A549 (cell line): ENCODE measurements at regions not wholly inside any gene's neighbourhood (a gene's known extent, or its start where the extent isn't known, plus 50 kb on each side); places are given as distances from the start of the nearest gene placed in this dataset.

ENCODE experiments used
- ATAC-seq, 2 experiments: fragments of 200-7000 bp in 1 of 2; fragments of >200 bp in 1 of 2; cut with Nextera tagmentation in 1 of 2; cut with Tn5 transposase in 1 of 2; 3 replicates each; pipeline versions ENCODE4 v1.8.0 to v1.9.1; 2018 to 2020; ENCODE audit warnings: mild to moderate bottlenecking in 1 of 2, moderate library complexity in 1 of 2
- CTCF ChIA-PET: fragments of 300-600 bp; sonication (Branson Sonifier 250); formaldehyde crosslinking; extraction: SDS; loops from one replicate; lab custom pipeline; 2021; ENCODE audit warnings: antibody characterized with exemption, inconsistent platforms; lab: Yijun Ruan, JAX
- POLR2A ChIA-PET: fragments of 350-600 bp; formaldehyde crosslinking; extraction: SDS; loops from one replicate; lab custom pipeline; 2021; ENCODE audit warnings: antibody characterized with exemption, inconsistent platforms; lab: Yijun Ruan, JAX
- DNase-seq, 2 experiments: peaks; one replicate each; pipeline versions ENCODE4 v3.0.0 to v3.0.0-alpha.2; 2011 to 2016; ENCODE audit warnings: low read depth in 1 of 2, low spot score in 1 of 2
- FAIRE-seq: peaks from 2 replicates; lab custom pipeline; 2011; peaks lifted over from hg19 to GRCh38; lab: Jason Lieb, UNC
- H3K27ac ChIP-seq, 2 experiments: fragments of >200 bp; sonication (Bioruptor Twin); formaldehyde crosslinking; 3 replicates each; pipeline ENCODE4 v1.5.1; 2016 to 2017
- H3K4me1 ChIP-seq: fragments of >200 bp; sonication (Bioruptor Twin); formaldehyde crosslinking; 3 replicates; pipeline ENCODE4 v1.6.1; 2016
- H3K4me2 ChIP-seq: fragments of >200 bp; sonication (Bioruptor Twin); formaldehyde crosslinking; 3 replicates; pipeline ENCODE4 v1.6.1; 2016
- H3K4me3 ChIP-seq: fragments of >200 bp; sonication (Bioruptor Twin); formaldehyde crosslinking; 3 replicates; pipeline ENCODE4 v1.5.1; 2016
- H3K9me3 ChIP-seq: fragments of >200 bp; sonication (Bioruptor Twin); formaldehyde crosslinking; 3 replicates; pipeline ENCODE4 v1.6.1; 2016
- BHLHE40 ChIP-seq: IDR thresholded peaks from 2 replicates; pipeline ENCODE4 v1.6.1; 2012; ENCODE audit warnings: low read depth, low read length, inconsistent platforms
- CHD2 ChIP-seq: fragments of 150-350 bp; IDR thresholded peaks from 2 replicates; pipeline ENCODE4 v1.6.1; 2014; ENCODE audit warnings: low read length; ENCODE audit not compliant: partially characterized antibody
- CHD4 ChIP-seq: fragments of 200-600 bp; sonication (generic); IDR thresholded peaks from 2 replicates; pipeline ENCODE4 v1.6.1; 2016; ENCODE audit warnings: antibody characterized with exemption, mild to moderate bottlenecking, borderline replicate concordance
- CTCF ChIP-seq: fragments of >200 bp; sonication (Bioruptor Twin); formaldehyde crosslinking; IDR thresholded peaks from 3 replicates; pipeline ENCODE4 v1.5.1; 2016
- EHF ChIP-seq: fragments of 250-450 bp; sonication (Bioruptor Pico); IDR thresholded peaks from 2 replicates; pipeline ENCODE4 v1.5.0; 2020; ENCODE audit warnings: mild to moderate bottlenecking
- EP300 ChIP-seq, 2 experiments: fragments of >200 bp; sonication (Bioruptor Twin); formaldehyde crosslinking; IDR thresholded peaks; 2 replicates in 1 of 2; 3 replicates in 1 of 2; pipeline ENCODE4 v1.6.1; 2016 to 2017
- ESRRA ChIP-seq: fragments of 150-350 bp; IDR thresholded peaks from 2 replicates; pipeline ENCODE4 v1.6.1; 2014; ENCODE audit warnings: mild to moderate bottlenecking, low read length, borderline replicate concordance
- FOXS1 ChIP-seq: fragments of 250-450 bp; sonication (Bioruptor Pico); IDR thresholded peaks from 2 replicates; pipeline ENCODE4 v1.5.0; 2020; ENCODE audit warnings: mild to moderate bottlenecking, moderate library complexity
- GATA3 ChIP-seq: IDR thresholded peaks from 2 replicates; pipeline ENCODE4 v1.6.1; 2012; ENCODE audit warnings: borderline replicate concordance
- HEYL ChIP-seq: fragments of 250-450 bp; sonication (Bioruptor Pico); IDR thresholded peaks from 2 replicates; pipeline ENCODE4 v1.8.0; 2021; ENCODE audit warnings: mild to moderate bottlenecking, moderate library complexity
- HOXB13 ChIP-seq: fragments of 250-450 bp; sonication (Bioruptor Pico); IDR thresholded peaks from 2 replicates; pipeline ENCODE4 v1.5.0; 2020; ENCODE audit warnings: low read depth, mild to moderate bottlenecking, moderate library complexity
- HOXB5 ChIP-seq: fragments of 250-450 bp; sonication (Bioruptor Pico); IDR thresholded peaks from 2 replicates; pipeline ENCODE4 v1.5.0; 2020; ENCODE audit warnings: mild to moderate bottlenecking, moderate library complexity
- JUN ChIP-seq, 2 experiments: fragments of >200 bp; sonication (Bioruptor Twin); formaldehyde crosslinking; IDR thresholded peaks; 2 replicates in 1 of 2; 3 replicates in 1 of 2; pipeline ENCODE4 v1.6.1; 2016 to 2017
- JUNB ChIP-seq: fragments of >200 bp; sonication (Bioruptor Twin); formaldehyde crosslinking; IDR thresholded peaks from 2 replicates; pipeline ENCODE4 v1.6.1; 2016
- KDM5A ChIP-seq: fragments of 200-600 bp; sonication (generic); IDR thresholded peaks from 2 replicates; pipeline ENCODE4 v1.6.1; 2016; ENCODE audit warnings: antibody characterized with exemption, mild to moderate bottlenecking
- MYC ChIP-seq: IDR thresholded peaks from 2 replicates; pipeline ENCODE4 v1.6.1; 2012; ENCODE audit warnings: mild to moderate bottlenecking, inconsistent platforms, low read length, improper control_type of control experiment, borderline replicate concordance
- RCOR1 ChIP-seq: fragments of 150-350 bp; IDR thresholded peaks from 2 replicates; pipeline ENCODE4 v1.6.1; 2014; ENCODE audit warnings: antibody characterized with exemption, low read length, low read depth
- RFX5 ChIP-seq: fragments of 450-650 bp; IDR thresholded peaks from 2 replicates; pipeline ENCODE4 v1.7.1; 2014; ENCODE audit warnings: antibody characterized with exemption, mild to moderate bottlenecking, moderate library complexity
- RNF2 ChIP-seq: fragments of 200-600 bp; sonication (generic); IDR thresholded peaks from 2 replicates; pipeline ENCODE4 v1.6.1; 2016; ENCODE audit warnings: low read depth, mild to moderate bottlenecking, antibody characterized with exemption, moderate library complexity, borderline replicate concordance
- SMC3 ChIP-seq: fragments of >200 bp; sonication (Bioruptor Twin); formaldehyde crosslinking; IDR thresholded peaks from 3 replicates; pipeline ENCODE4 v1.6.1; 2018; ENCODE audit warnings: inconsistent platforms
- TFCP2L1 ChIP-seq: fragments of 250-450 bp; sonication (Bioruptor Pico); IDR thresholded peaks from 2 replicates; pipeline ENCODE4 v1.5.0; 2021; ENCODE audit warnings: mild to moderate bottlenecking
- TP53 ChIP-seq: fragments of 250-450 bp; sonication (Bioruptor Pico); IDR thresholded peaks from 2 replicates; pipeline ENCODE4 v1.5.0; 2021; ENCODE audit warnings: mild to moderate bottlenecking, moderate library complexity
- USF2 ChIP-seq: fragments of 450-650 bp; IDR thresholded peaks from 2 replicates; pipeline ENCODE4 v1.6.1; 2014; ENCODE audit warnings: antibody characterized with exemption
- WGBS: methylation state at CpG from one replicate; pipeline ENCODE4 v1.1.6; 2017; ENCODE audit errors: missing lambda C conversion rate; 5-methylcytosine and 5-hydroxymethylcytosine counted together
- TF ChIP-seq, protein P1 (sequence below): fragments of >200 bp; sonication (Bioruptor Twin); formaldehyde crosslinking; IDR thresholded peaks from 2 replicates; pipeline ENCODE4 v1.6.1; 2016
- TF ChIP-seq, protein P2 (sequence below): IDR thresholded peaks from 2 replicates; pipeline ENCODE4 v1.6.1; 2012; ENCODE audit warnings: low read depth, borderline replicate concordance

- TF ChIP-seq RFX5 (no peak), HEYL (CRISPR knock-in tag) (no peak), JUN (IDR thresholded peaks at IDR 0.05) (no peak)
- peak overlapping the region in 1 of 2 experiments; percentile 13; a peak in 1 of 6 replicates for H3K27ac ChIP-seq
- H3K4me1 ChIP-seq, result peaks cover 33% of the 10 kb centered on the region
- H3K4me2 ChIP-seq, result no peak overlapping the region
- no peak for FAIRE-seq
- CTCF ChIA-PET, result no interaction called here
- POLR2A ChIA-PET, result no interaction called here
- DNase-seq, result no peak
- no peaks in the 10 kb centered on the region for H3K9me3 ChIP-seq
- H3K4me3 ChIP-seq, result no peak overlapping the region
- ATAC-seq, result no peak
- WGBS, result 68% methylated on average over 2 of the region's 2 CpGs
These were observed 438.6 kb downstream of the ZEB2 start for GRCh38 chr2:144081272-144081671.

DNA sequence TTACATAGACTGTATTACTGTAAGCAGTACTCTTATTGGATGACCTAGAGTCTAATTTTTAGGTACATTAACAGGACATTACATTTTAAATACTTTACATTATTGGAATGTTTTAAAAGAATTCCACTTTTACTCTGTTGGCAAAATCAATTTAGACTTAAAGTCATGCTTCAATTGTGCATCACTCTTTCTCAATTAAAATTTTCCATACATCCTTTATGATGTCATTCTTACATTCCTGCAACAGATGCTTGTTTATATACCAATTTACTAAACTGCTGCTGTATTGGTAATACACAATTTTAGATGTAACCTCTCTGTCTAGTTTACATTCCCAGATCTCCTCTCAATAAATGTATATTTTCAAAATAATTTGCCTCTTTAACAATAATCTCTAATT, 440.1 kb downstream of the ZEB2 start:
- Histone ChIP-seq H3K9me3 (no peaks in the 10 kb centered on the region), H3K4me3 (no peak overlapping the region), H3K27ac (no peak overlapping the region), H3K4me1 (peaks cover 29% of the 10 kb centered on the region), H3K4me2 (peak overlapping the region; percentile 14; the same call in 1 of the 3 replicates)
- POLR2A ChIA-PET, result no interaction called here
- ATAC-seq (no peak), FAIRE-seq (no peak), DNase-seq (no peak)
- CTCF ChIA-PET, result no interaction called here
- TF ChIP-seq SMC3, result no peak
- no peak for TF ChIP-seq JUNB
- no peak for TF ChIP-seq KDM5A
- no peak for TF ChIP-seq HOXB13 (CRISPR knock-in tag)
- no peak for TF ChIP-seq TP53 (CRISPR knock-in tag)
- no peak for TF ChIP-seq FOXS1
- TF ChIP-seq BHLHE40, result no peak
- no peak for TF ChIP-seq HOXB5 (CRISPR knock-in tag)
- TF ChIP-seq EHF, result no peak
- no peak for TF ChIP-seq GATA3
- TF ChIP-seq EP300 (IDR thresholded peaks at IDR 0.05), result no peak
- no peak for TF ChIP-seq TFCP2L1 (CRISPR knock-in tag)

- ATAC-seq, result no peak
- POLR2A ChIA-PET, result no interaction called here
- no peak for TF ChIP-seq CHD4
- no peak for TF ChIP-seq RNF2
- TF ChIP-seq CHD2, result no peak
- no peak for TF ChIP-seq BHLHE40
- no peak for TF ChIP-seq JUN (IDR thresholded peaks at IDR 0.05)
- TF ChIP-seq EHF, result no peak
- no peak for TF ChIP-seq JUNB
- TF ChIP-seq, protein P1, sequence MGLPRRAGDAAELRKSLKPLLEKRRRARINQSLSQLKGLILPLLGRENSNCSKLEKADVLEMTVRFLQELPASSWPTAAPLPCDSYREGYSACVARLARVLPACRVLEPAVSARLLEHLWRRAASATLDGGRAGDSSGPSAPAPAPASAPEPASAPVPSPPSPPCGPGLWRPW, result no peak
- TF ChIP-seq RFX5, result no peak
- no peak for TF ChIP-seq ESRRA
- TF ChIP-seq TP53 (CRISPR knock-in tag), result no peak
- TF ChIP-seq, protein P2, sequence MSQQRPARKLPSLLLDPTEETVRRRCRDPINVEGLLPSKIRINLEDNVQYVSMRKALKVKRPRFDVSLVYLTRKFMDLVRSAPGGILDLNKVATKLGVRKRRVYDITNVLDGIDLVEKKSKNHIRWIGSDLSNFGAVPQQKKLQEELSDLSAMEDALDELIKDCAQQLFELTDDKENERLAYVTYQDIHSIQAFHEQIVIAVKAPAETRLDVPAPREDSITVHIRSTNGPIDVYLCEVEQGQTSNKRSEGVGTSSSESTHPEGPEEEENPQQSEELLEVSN, result no peak
- TF ChIP-seq CTCF, result no peak
- no peak for TF ChIP-seq RCOR1
- TF ChIP-seq MYC, result no peak
- TF ChIP-seq USF2, result no peak
- TF ChIP-seq, all 56 proteins: peak for 0
- no peak overlapping the region for H3K4me3 ChIP-seq
- peak overlapping the region; percentile 14; the same call in 1 of the 3 replicates for H3K4me2 ChIP-seq
- H3K4me1 ChIP-seq, result peaks cover 21% of the 10 kb centered on the region
- H3K9me3 ChIP-seq, result no peaks in the 10 kb centered on the region
- no peak overlapping the region for H3K27ac ChIP-seq
- CTCF ChIA-PET, result no interaction called here
- FAIRE-seq, result no peak
- 87% methylated on average over 3 of the region's 3 CpGs for WGBS
- DNase-seq, result no peak
These were observed 440.9 kb downstream of the ZEB2 start for GRCh38 chr2:144078802-144079724.
